ENCODE measurements at regions not wholly inside any gene's neighbourhood (a gene's known extent, or its start where the extent isn't known, plus 50 kb on each side); places are given as distances from the start of the nearest gene placed in this dataset.

GRCh38 chr6:27076116-27076515 lies 171.4 kb upstream of the PRSS16 start:
- ATAC-seq (ENCODE audit: poor library complexity) (no peak), DNase-seq (no peak)
- intact Hi-C loops (cut with DNase I) = no loop called here

GRCh38 chr6:27078734-27079357 lies 168.7 kb upstream of the PRSS16 start:
- DNase-seq = no peak
- peak; percentile 73 for ATAC-seq (ENCODE audit: poor library complexity)
- intact Hi-C loops (cut with DNase I) = loop anchor here (2.0 kb wide), 1 partner anchor 470 kb away; no protein-coding TSS in a partner anchor

- intact Hi-C loops (cut with DNase I) = no loop called here
- no peak for ATAC-seq (ENCODE audit: poor library complexity)
- no peak for DNase-seq
These were observed 166.3 kb upstream of the PRSS16 start for GRCh38 chr6:27081188-27081587.

- ATAC-seq (ENCODE audit: poor library complexity) (no peak), DNase-seq (no peak)
- intact Hi-C loops (cut with DNase I) = no loop called here
These were observed 165.6 kb upstream of the PRSS16 start for GRCh38 chr6:27081931-27082330.

- ATAC-seq (ENCODE audit: poor library complexity) = no peak
- intact Hi-C loops (cut with DNase I) = no loop called here
These were observed 159.4 kb upstream of the PRSS16 start for GRCh38 chr6:27088068-27088467.

GRCh38 chr6:27091661-27092315 lies 155.7 kb upstream of the PRSS16 start:
- no peak for ATAC-seq (ENCODE audit: poor library complexity)
- no peak for DNase-seq
- intact Hi-C loops (cut with DNase I) = no loop called here

More at GRCh38 chr6:27088068-27088467, 159.4 kb upstream of the PRSS16 start:
- DNase-seq = no peak

- intact Hi-C loops (cut with DNase I) = no loop called here
- ATAC-seq (ENCODE audit: poor library complexity) = no peak
- DNase-seq = no peak
These were observed 155.2 kb upstream of the PRSS16 start for GRCh38 chr6:27092316-27092692.

- intact Hi-C loops (cut with DNase I) = no loop called here
- ATAC-seq (ENCODE audit: poor library complexity) (no peak), DNase-seq (no peak)
These were observed 151.6 kb upstream of the PRSS16 start for GRCh38 chr6:27095914-27096313.

- intact Hi-C loops (cut with DNase I) = no loop called here
- DNase-seq = no peak
These were observed 150.5 kb upstream of the PRSS16 start for GRCh38 chr6:27096834-27097511.

GRCh38 chr6:27098956-27099355 lies 148.5 kb upstream of the PRSS16 start:
- ATAC-seq (ENCODE audit: poor library complexity) (no peak), DNase-seq (no peak)
- intact Hi-C loops (cut with DNase I) = no loop called here

More at GRCh38 chr6:27096834-27097511, 150.5 kb upstream of the PRSS16 start:
- no peak for ATAC-seq (ENCODE audit: poor library complexity)

- intact Hi-C loops (cut with DNase I) = no loop called here
- ATAC-seq (ENCODE audit: poor library complexity) (no peak), DNase-seq (no peak)
These were observed 146.6 kb upstream of the PRSS16 start for GRCh38 chr6:27100921-27101320.

- ATAC-seq (ENCODE audit: poor library complexity) = no peak
- DNase-seq = no peak
- intact Hi-C loops (cut with DNase I) = no loop called here
These were observed 145.7 kb upstream of the PRSS16 start for GRCh38 chr6:27101824-27102223.

- intact Hi-C loops (cut with DNase I) = no loop called here
- no peak for DNase-seq
- ATAC-seq (ENCODE audit: poor library complexity) = no peak
These were observed 141.1 kb upstream of the PRSS16 start for GRCh38 chr6:27106382-27106781.

- ATAC-seq (ENCODE audit: poor library complexity) = no peak
- no peak for DNase-seq
- intact Hi-C loops (cut with DNase I) = no loop called here
These were observed 135.8 kb upstream of the PRSS16 start for GRCh38 chr6:27111743-27112142.

- no peak for ATAC-seq (ENCODE audit: poor library complexity)
- DNase-seq = no peak
- intact Hi-C loops (cut with DNase I) = no loop called here
These were observed 134.5 kb upstream of the PRSS16 start for GRCh38 chr6:27112974-27113373.

GRCh38 chr6:27119329-27119728 lies 128.2 kb upstream of the PRSS16 start:
- no peak for DNase-seq
- no peak for ATAC-seq (ENCODE audit: poor library complexity)
- intact Hi-C loops (cut with DNase I) = no loop called here

GRCh38 chr6:27119761-27120160 lies 127.7 kb upstream of the PRSS16 start:
- DNase-seq (no peak), ATAC-seq (ENCODE audit: poor library complexity) (no peak)
- intact Hi-C loops (cut with DNase I) = no loop called here

- ATAC-seq (ENCODE audit: poor library complexity) (no peak), DNase-seq (no peak)
- intact Hi-C loops (cut with DNase I) = no loop called here
These were observed 125.9 kb upstream of the PRSS16 start for GRCh38 chr6:27121640-27122039.

GRCh38 chr6:27124252-27124657 lies 123.2 kb upstream of the PRSS16 start:
- intact Hi-C loops (cut with DNase I) = no loop called here

More at GRCh38 chr6:27124252-27124657, 123.2 kb upstream of the PRSS16 start:
- ATAC-seq (ENCODE audit: poor library complexity) = no peak
- no peak for DNase-seq
